Stimulated activated CD4-positive, alpha-beta T cell treated with anti-CD3 and anti-CD28 coated beads, Interleukin-15, amount 100 ng/mL, for 1 hour (primary cell): ENCODE measurements at regions not wholly inside any gene's neighbourhood (a gene's known extent, or its start where the extent isn't known, plus 50 kb on each side); places are given as distances from the start of the nearest gene placed in this dataset.

Experiments used
- DNase-seq, 2 donors: peaks; one replicate each; pipeline ENCODE4 v3.0.0-alpha.2; 2020; ENCODE audit warnings: low read depth in 1 of 2, low spot score in 1 of 2

- no peak for DNase-seq
Observed at GRCh38 chr2:145068509-145068908, 548.6 kb upstream of the ZEB2 start.

GRCh38 chr2:145067549-145068030, 547.7 kb upstream of the ZEB2 start:
- no peak for DNase-seq

GRCh38 chr2:145066856-145067548, 547.1 kb upstream of the ZEB2 start:
- no peak for DNase-seq

DNA sequence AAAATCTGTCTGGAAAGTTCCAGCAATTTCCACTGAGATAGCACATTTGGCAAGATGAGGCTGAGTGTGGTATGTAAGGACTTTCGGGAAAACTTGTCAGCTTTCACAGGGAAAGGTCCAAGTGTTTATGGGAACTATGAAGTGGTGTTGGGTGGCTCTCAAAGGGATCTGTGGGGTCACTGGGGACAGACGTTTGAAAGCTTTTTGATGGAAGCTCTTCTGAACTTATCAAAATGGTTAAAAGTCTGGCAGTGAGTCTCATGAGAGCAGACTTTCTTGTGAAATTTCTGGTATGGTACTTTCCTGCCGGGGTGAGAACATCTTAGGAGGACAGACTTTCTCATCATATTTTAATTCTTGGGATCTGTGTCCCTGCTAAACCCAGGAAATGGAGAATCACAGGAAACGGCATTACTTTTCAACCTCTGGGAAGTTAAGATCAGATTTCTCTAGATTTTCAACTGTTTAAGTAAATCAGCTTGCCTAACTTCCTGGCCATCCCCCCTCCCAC, 546.3 kb upstream of the ZEB2 start:
- no peak for DNase-seq

DNA sequence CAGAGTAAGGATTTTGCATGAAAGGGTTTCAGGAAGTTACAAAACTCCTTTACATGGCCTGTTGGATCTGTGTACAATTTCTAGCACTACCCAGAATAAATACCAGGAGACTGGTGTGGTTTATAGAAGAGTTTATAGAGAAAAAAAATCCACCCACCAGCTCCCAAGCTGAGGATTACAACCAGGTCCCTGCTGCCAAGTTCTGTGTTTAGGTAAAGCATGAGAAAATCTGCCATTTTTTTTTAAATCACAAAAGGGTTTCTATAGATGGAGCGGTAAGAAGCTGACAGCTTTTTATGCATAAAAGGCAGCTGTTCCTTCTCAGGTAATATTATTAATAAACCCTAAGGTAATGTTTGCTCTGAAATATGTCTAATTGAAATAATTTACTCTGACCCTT, 545.4 kb upstream of the ZEB2 start:
- no peak for DNase-seq

DNA sequence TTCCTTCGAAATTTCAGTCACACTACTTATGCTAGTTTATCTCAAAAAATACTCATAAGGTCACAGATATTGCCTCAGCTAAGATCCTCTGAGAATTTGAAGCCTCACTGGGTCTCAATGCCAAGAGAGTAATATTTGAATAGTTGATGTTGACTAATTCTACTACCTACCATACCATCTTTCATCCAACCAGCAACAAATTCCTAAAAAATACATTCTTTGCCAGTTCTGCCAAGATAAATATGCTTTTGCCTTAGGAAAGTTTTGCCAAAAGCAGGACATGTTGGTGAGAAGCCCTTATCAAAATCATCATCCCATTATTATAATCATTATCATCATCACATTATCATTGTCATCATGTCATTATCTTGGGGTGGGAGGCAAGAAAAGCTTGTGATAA, 544.6 kb upstream of the ZEB2 start:
- DNase-seq, result no peak

DNA sequence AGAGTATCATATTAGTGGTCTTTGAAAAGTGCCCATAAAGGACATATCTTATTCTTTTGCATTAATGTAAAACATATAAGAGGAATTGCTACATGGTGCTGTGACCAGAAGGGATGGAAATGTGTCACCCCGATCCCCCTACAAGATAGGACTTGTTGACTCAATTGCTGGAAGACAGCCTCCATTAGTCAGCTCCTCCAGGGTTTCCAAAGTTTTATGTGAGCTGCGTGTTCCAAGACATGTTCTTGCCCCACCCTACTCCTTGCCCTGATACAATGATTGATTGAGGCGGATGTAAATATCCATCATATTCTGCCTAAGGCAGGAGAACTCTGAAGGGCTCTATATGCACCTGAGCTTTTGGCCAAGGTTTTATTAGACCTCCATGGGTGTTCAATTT, 541.0 kb upstream of the ZEB2 start:
- DNase-seq, result no peak

- no peak for DNase-seq
Observed at GRCh38 chr2:145059914-145060313, 540.0 kb upstream of the ZEB2 start.

GRCh38 chr2:145059343-145059742, 539.4 kb upstream of the ZEB2 start:
- no peak for DNase-seq

DNA sequence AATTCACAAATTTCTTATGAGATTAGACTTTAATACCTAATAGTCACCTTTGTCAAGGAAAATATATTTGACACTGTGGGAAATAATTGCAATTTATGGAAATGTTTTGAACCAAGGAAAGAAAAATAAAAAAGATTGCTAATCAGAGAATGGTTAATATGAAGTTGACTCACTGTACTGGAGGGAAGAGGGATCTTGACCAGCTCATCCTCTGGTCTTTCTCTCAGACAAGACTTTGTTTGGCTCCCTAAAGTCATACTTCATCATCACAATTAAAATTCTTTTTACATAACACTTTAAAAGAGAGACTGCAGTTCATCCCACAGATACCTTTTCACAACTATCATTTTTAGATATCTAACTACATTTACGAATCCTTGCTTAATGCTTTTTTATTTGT, 538.5 kb upstream of the ZEB2 start:
- DNase-seq, result no peak

- no peak for DNase-seq
Observed at GRCh38 chr2:145055651-145056050, 535.7 kb upstream of the ZEB2 start.

DNA sequence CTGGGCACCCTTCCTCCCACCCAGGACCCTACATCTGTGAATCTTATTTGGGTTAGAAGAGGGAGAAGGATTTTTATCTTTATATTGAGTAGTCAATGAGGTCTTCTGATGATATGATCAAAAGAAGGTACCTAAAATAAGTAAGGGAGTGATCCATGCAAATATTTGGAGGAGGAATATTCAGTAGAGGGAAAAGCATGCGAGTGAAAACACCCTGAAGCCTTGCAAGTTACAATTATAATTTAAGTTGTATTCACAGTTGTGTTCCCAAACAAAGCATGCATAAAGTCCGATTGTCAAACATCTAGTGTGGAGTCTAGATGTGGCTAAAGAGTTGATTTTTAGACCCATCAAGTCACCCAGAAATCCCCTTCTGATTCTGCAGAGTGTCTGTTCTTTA, 530.2 kb upstream of the ZEB2 start:
- DNase-seq, result no peak

GRCh38 chr2:145049475-145049874, 529.6 kb upstream of the ZEB2 start:
- DNase-seq, result no peak

DNA sequence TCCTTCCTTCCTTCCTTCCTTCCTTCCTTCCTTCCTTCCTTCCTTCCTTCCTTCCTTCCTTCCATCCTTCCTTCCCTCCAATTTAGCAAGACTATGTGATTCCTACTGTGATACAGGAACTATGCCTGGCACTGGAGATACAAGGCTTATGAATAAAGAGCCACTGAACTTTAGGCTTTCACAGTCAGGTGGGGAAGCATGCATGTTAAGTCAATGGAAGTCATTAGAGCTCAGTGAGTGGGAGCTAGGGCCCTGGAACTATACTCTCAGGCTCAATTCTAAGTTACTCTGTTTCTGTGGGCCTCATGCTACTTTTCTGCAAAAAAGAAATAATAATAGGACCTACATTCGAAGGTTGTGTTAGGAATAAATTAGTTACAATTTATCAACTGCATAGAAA, 527.6 kb upstream of the ZEB2 start:
- no peak for DNase-seq

- no peak for DNase-seq
Observed at GRCh38 chr2:145044491-145044890, 524.6 kb upstream of the ZEB2 start.

DNA sequence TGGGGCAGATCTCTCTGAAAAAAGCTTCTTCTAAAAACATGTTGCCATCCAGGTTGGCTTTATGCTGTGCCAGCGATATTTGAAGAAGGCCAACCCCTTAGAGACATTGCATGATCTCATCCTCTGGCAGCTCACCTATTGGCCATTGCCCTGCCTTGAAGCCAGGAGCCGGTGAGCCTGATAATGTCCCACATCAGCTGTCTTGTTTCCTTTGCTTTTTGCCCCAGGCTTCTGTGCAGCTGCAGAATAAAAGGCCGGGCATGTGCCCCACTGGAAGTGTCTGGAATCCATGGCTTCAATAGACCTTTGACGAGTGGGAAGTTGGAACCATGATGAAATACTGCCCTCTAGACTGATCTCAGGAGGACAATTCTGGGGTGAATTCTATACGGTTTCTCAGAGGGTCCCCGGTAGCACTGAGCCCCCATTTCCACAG, 523.5 kb upstream of the ZEB2 start:
- no peak for DNase-seq

DNA sequence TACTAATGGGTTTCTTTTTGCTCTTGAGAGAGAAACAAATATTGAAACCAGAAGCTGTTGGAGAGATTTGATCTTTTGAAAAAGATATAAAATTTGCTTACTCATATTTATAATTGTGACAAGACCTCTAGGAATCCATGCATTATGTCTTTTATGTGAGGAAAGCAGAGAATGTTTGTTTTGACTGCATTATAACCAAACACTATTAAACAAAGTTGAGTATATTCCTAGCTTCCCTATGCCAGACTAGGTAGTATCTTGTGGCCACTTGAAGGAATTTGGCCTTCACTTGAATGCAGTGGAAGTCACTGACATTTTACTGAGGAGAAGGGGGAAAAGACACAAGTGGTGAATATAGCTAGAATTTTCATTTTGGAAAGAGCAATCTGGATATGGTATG, 521.8 kb upstream of the ZEB2 start:
- DNase-seq, result no peak

DNA sequence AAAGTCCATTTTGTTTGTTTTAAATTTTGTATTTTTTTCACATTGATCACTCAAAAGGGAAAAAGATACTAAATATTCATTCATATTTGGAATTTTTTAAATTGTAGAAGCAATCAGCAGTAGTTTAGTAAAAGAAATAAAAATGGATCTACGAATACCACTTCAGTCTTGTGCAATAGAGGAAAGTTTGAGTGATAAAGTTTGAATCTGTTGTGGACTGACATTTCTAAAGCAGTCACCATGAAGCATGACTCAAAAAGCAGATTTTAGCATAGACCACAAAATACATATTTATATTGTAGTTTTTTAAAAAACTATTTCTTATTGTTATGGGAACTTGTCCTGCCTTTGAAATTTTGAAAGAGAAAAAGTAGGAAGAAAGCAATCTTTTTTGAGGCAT, 520.5 kb upstream of the ZEB2 start:
- no peak for DNase-seq

GRCh38 chr2:145038041-145038525, 518.2 kb upstream of the ZEB2 start:
- no peak for DNase-seq

GRCh38 chr2:145036421-145037011, 516.6 kb upstream of the ZEB2 start:
- DNase-seq, result no peak

GRCh38 chr2:145034511-145034910, 514.6 kb upstream of the ZEB2 start:
- DNase-seq, result no peak

DNA sequence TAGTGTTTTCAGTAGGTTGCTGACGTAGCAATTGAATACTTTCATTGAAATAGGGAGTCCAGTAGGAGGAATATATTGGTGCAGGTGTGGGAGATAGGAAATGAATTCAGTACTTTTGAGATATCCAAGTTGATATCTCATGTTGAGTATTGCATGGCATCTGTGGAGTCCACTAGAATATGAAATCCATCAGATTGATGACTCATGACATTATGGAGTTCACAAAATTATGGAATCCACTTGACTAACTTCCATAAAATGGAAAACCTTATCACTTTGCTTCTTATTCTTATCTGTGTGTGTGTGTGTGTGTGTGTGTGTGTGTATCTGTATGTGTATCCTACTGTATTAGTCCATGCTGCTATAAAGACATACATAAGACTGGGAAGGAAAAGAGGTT, 513.5 kb upstream of the ZEB2 start:
- no peak for DNase-seq

DNA sequence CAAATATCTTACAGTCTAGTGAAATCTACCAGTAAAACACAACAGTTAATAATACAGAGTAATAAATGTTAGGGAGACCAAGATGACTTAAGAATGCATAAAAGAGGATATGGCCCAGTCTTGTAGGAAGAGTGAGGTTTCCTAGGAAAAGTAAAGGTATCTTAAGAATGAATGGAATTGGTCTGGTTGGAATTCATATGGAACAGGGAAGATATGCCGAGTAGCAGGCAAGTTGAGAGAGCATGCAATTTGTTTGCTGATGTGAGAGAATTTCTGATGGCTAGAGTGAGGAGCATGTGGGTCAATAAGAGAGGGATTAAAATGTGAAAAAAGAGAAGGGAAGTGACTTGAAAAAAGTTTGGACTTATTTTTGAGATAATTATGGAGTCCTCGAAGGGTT, 512.9 kb upstream of the ZEB2 start:
- DNase-seq, result no peak
